HFF-Myc (cell line): ENCODE measurements at regions not wholly inside any gene's neighbourhood (a gene's known extent, or its start where the extent isn't known, plus 50 kb on each side); places are given as distances from the start of the nearest gene placed in this dataset.

Experiments
- DNase-seq: peaks from one replicate; pipeline ENCODE4 v3.0.0-alpha.2; 2011; ENCODE audit warnings: low read depth; ENCODE audit errors: extremely low read depth
- H3K4me3 ChIP-seq: replicated peaks from 2 replicates; pipeline ENCODE4 v1.5.1; 2011; ENCODE audit warnings: low read depth, mild to moderate bottlenecking, control low read depth, low read length
- TF ChIP-seq, protein P1 (sequence below): IDR thresholded peaks from 2 replicates; pipeline ENCODE4 v1.5.1; 2012; ENCODE audit warnings: mild to moderate bottlenecking, low read depth, low read length, control low read depth; ENCODE audit errors: missing control alignments

- DNase-seq: no peak
- TF ChIP-seq, protein P1, sequence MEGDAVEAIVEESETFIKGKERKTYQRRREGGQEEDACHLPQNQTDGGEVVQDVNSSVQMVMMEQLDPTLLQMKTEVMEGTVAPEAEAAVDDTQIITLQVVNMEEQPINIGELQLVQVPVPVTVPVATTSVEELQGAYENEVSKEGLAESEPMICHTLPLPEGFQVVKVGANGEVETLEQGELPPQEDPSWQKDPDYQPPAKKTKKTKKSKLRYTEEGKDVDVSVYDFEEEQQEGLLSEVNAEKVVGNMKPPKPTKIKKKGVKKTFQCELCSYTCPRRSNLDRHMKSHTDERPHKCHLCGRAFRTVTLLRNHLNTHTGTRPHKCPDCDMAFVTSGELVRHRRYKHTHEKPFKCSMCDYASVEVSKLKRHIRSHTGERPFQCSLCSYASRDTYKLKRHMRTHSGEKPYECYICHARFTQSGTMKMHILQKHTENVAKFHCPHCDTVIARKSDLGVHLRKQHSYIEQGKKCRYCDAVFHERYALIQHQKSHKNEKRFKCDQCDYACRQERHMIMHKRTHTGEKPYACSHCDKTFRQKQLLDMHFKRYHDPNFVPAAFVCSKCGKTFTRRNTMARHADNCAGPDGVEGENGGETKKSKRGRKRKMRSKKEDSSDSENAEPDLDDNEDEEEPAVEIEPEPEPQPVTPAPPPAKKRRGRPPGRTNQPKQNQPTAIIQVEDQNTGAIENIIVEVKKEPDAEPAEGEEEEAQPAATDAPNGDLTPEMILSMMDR: no peak
- no peak overlapping the region for H3K4me3 ChIP-seq
Measured at GRCh38 chr5:116375926-116376325, 198.7 kb downstream of the SEMA6A start.

GRCh38 chr5:116374434-116374852 is 200.2 kb downstream of the SEMA6A start:
- DNase-seq: no peak
- TF ChIP-seq, protein P1: no peak
- no peak overlapping the region for H3K4me3 ChIP-seq

DNA sequence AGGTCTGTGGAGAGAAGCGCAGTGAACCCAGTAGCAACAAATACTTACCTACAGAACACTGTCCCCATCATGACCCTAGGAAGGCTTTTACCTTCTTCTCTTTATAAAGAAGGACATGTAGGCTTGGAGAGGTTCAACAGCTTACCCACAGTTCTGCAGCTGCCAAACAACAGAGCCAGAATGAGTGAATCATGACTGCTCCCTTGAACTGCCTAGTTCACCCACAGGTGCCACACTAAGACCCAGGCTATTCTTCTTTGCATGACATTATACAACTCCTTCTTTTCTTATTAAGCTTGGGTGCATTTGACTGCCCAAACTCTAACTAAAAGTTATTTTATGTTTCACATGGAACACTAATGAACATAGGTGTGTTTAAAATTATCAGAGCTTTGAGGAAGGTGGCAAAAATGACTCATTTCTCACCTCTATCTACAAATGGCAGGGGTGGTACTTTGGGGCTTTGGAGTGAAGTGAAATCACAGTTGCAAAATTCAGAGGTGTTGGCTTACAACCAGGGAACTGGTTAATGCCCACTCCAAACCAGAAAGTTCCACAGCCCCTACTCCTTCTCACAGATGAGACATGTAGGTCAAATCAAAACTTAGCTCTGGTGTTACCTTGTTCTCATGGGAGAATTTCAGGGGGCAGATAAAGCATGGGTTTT is 201.6 kb downstream of the SEMA6A start:
- H3K4me3 ChIP-seq: no peak overlapping the region
- no peak for DNase-seq
- TF ChIP-seq, protein P1: no peak

DNA sequence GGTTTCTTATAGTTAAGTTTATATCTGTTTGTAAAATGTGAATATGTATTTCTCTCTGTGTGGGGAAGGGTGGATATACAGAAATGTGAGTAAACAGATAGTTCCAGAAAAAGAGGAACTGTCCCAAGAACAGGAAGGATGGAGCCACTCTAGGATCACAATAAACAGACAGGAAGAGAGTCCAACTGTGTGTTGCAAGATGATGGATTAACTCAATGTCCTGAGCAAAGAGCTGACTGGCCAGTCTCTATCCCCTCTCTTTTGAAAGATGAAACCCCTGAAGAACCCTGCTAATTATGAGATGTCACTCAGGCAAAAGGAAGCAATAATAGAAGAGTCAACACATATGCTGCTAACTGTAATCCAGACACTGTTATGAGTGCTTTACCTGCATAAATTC is 202.7 kb downstream of the SEMA6A start:
- no peak for DNase-seq
- TF ChIP-seq, protein P1: no peak
- H3K4me3 ChIP-seq: no peak overlapping the region

GRCh38 chr5:116371431-116371830 is 203.2 kb downstream of the SEMA6A start:
- H3K4me3 ChIP-seq: no peak overlapping the region
- TF ChIP-seq, protein P1: no peak

GRCh38 chr5:116370886-116371285 is 203.7 kb downstream of the SEMA6A start:
- no peak overlapping the region for H3K4me3 ChIP-seq
- TF ChIP-seq, protein P1: no peak
- no peak for DNase-seq

More at GRCh38 chr5:116371431-116371830, 203.2 kb downstream of the SEMA6A start:
- DNase-seq: no peak

- no peak for DNase-seq
- no peak overlapping the region for H3K4me3 ChIP-seq
- TF ChIP-seq, protein P1: no peak
Measured at GRCh38 chr5:116370149-116370548, 204.5 kb downstream of the SEMA6A start.
